Fibroblast of villous mesenchyme (primary cell): ENCODE measurements at regions not wholly inside any gene's neighbourhood (a gene's known extent, or its start where the extent isn't known, plus 50 kb on each side); places are given as distances from the start of the nearest gene placed in this dataset.
A peak's percentile ranks its signal among the peaks of the same experiment; 100 is the strongest.

Experiments
- DNase-seq: peaks from one replicate; pipeline ENCODE4 v3.0.0-alpha.2; 2010; ENCODE audit warnings: low read depth
- H3K4me3 ChIP-seq: 2 replicates; pipeline ENCODE4 v1.5.1; 2011; ENCODE audit warnings: low read depth, mild to moderate bottlenecking, low read length
- CTCF ChIP-seq: IDR thresholded peaks from 2 replicates; pipeline ENCODE4 v1.5.1; 2012; ENCODE audit warnings: low read depth, mild to moderate bottlenecking, low read length; ENCODE audit not compliant: insufficient read depth

DNA sequence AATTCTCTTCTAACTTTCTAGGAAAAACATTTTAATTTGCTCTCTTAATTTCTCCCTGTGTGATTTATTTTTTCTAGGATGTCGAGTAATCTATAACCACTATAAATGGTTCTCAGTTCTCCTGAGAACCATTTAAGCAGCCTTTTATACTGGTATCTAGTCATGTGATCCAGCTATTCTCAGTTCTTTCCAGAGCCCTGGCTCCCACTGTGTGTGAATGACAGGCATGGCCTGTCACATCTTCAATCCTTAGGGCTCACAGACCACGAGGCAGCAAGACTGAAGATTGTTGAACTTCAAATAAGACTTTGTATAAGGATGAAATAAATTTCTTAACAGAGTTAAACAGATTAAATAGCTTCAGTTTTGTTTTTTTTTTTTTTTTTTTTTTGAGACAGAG lies 219.4 kb downstream of the HNMT start:
- no peak for DNase-seq
- TF ChIP-seq CTCF = no peak
- H3K4me3 ChIP-seq = no peak overlapping the region

GRCh38 chr2:138184428-138184827 lies 220.2 kb downstream of the HNMT start:
- no peak for DNase-seq
- TF ChIP-seq CTCF = no peak
- no peak overlapping the region for H3K4me3 ChIP-seq

GRCh38 chr2:138185827-138186226 lies 221.6 kb downstream of the HNMT start:
- H3K4me3 ChIP-seq = no peak overlapping the region
- DNase-seq = no peak
- TF ChIP-seq CTCF = no peak

DNA sequence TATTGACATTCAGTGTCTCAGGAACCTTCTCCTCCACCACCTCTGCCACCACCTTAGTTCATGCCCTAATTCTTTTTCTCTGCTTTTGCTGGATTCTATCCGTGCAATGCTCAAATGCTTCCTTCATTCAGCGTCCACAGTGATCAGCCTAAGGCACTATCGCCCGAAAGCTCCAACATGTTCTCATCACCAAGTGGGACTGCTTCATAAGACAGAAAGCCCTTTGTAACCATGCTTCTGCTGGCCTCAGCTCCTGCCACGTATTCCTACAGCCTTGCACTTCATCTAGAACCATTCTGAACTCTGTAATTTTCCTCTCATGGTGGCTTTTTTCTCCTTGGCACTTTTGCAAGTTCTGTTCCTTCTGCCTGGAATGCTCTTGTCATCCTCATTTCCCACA lies 222.9 kb downstream of the HNMT start:
- no peak for DNase-seq
- no peak overlapping the region for H3K4me3 ChIP-seq
- no peak for TF ChIP-seq CTCF

DNA sequence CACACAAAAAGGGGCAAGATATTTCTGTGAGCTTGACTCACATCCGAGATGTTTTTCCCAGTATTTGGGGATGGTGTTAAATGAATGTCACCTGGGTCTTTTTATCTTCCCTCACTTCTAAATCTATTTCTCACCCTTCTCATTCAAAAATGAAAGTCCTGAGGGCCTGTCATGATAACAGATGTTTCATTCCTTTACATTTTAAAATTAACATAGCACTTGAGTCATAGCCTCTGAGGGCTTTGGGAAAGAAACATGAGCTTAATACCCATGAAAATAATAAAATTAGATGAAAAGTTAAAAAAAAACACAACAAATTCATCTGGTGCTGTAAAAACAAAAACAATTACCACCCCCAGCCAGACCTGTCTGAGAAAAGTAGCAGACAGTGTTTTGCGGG lies 226.7 kb downstream of the HNMT start:
- DNase-seq = no peak
- H3K4me3 ChIP-seq = no peak overlapping the region
- no peak for TF ChIP-seq CTCF

- no peak for DNase-seq
- no peak overlapping the region for H3K4me3 ChIP-seq
- TF ChIP-seq CTCF = no peak
These were observed 229.3 kb downstream of the HNMT start for GRCh38 chr2:138193416-138194213.

GRCh38 chr2:138201286-138201685 lies 237.0 kb downstream of the HNMT start:
- H3K4me3 ChIP-seq = no peak overlapping the region
- no peak for TF ChIP-seq CTCF
- peak; percentile 3 for DNase-seq
